ENCODE measurements at regions not wholly inside any gene's neighbourhood (a gene's known extent, or its start where the extent isn't known, plus 50 kb on each side); places are given as distances from the start of the nearest gene placed in this dataset.
"Not testable (repeated sequence)": the region's sequence is repeated elsewhere in the genome, so short reads cannot be mapped to it uniquely, and the experiment has no call there.

GRCh38 chr1:148370661-148371060 lies 112.4 kb downstream of the PPIAL4G start:
- H3K79me2 ChIP-seq (ENCODE audit: control insufficient read depth, insufficient read depth, low read length); H3K4me3 ChIP-seq (ENCODE audit: low read length); H2AK5ac ChIP-seq (ENCODE audit: low read length); H3K4me2 ChIP-seq (ENCODE audit: low read length); H2BK5ac ChIP-seq (ENCODE audit: low read length); H3K27ac ChIP-seq (ENCODE audit: low read depth, low read length); H4K5ac ChIP-seq (ENCODE audit: low read length); H3K79me1 ChIP-seq (ENCODE audit: low read length); H4K8ac ChIP-seq (ENCODE audit: low read depth, low read length); H3K18ac ChIP-seq (ENCODE audit: low read length); DNase-seq; H3K4me1 ChIP-seq (ENCODE audit: control insufficient read depth, low read depth, low read length); H3K9ac ChIP-seq (ENCODE audit: low read length); H2BK120ac ChIP-seq (ENCODE audit: low read depth, low read length); H3K36me3 ChIP-seq (ENCODE audit: control insufficient read depth, insufficient read depth, low read length); H2BK15ac ChIP-seq (replicated peaks; ENCODE audit: low read depth); H3K4ac ChIP-seq (ENCODE audit: low read depth, low read length); H3K23ac ChIP-seq (ENCODE audit: low read length); H3K27me3 ChIP-seq (ENCODE audit: insufficient read depth, low read length, poor library complexity); H3K56ac ChIP-seq (ENCODE audit: low read length): not testable (repeated sequence)
- no CpG with 5 or more reads among the region's 5 CpGs for WGBS (ENCODE audit: extremely low coverage, insufficient coverage, low lambda C conversion rate)

- Histone ChIP-seq H3K27ac (ENCODE audit: low read depth, low read length) (no peak overlapping the region), H4K8ac (ENCODE audit: low read depth, low read length) (no peak overlapping the region), H3K4me3 (ENCODE audit: low read length) (no peak overlapping the region), H3K27me3 (ENCODE audit: insufficient read depth, low read length, poor library complexity) (no peaks in the 10 kb centered on the region), H3K18ac (ENCODE audit: low read length) (no peak overlapping the region), H3K9ac (ENCODE audit: low read length) (no peak overlapping the region), H2BK120ac (ENCODE audit: low read depth, low read length) (no peak overlapping the region), H2BK15ac (replicated peaks; ENCODE audit: low read depth) (no peak overlapping the region), H3K4me2 (ENCODE audit: low read length) (no peak overlapping the region), H3K79me2 (ENCODE audit: control insufficient read depth, insufficient read depth, low read length) (no peaks in the 10 kb centered on the region), H3K56ac (ENCODE audit: low read length) (no peak overlapping the region), H3K79me1 (ENCODE audit: low read length) (no peaks in the 10 kb centered on the region), H3K4ac (ENCODE audit: low read depth, low read length) (no peak overlapping the region), H2BK5ac (ENCODE audit: low read length) (no peak overlapping the region), H3K36me3 (ENCODE audit: control insufficient read depth, insufficient read depth, low read length) (no peaks in the 10 kb centered on the region), H2AK5ac (ENCODE audit: low read length) (no peak overlapping the region), H4K5ac (ENCODE audit: low read length) (no peak overlapping the region), H3K4me1 (ENCODE audit: control insufficient read depth, low read depth, low read length) (no peaks in the 10 kb centered on the region), H3K23ac (ENCODE audit: low read length) (no peak overlapping the region)
- no peak for DNase-seq
- WGBS (ENCODE audit: extremely low coverage, insufficient coverage, low lambda C conversion rate): no CpG with 5 or more reads among the region's 3 CpGs
These were observed 115.5 kb downstream of the PPIAL4G start for GRCh38 chr1:148367596-148367995.

GRCh38 chr1:148366136-148366753 lies 116.9 kb downstream of the PPIAL4G start:
- H2BK120ac ChIP-seq (ENCODE audit: low read depth, low read length); H3K4me1 ChIP-seq (ENCODE audit: control insufficient read depth, low read depth, low read length); H3K4ac ChIP-seq (ENCODE audit: low read depth, low read length); H3K79me1 ChIP-seq (ENCODE audit: low read length); H3K23ac ChIP-seq (ENCODE audit: low read length); H3K56ac ChIP-seq (ENCODE audit: low read length); H3K4me3 ChIP-seq (ENCODE audit: low read length); H3K27me3 ChIP-seq (ENCODE audit: insufficient read depth, low read length, poor library complexity); H2AK5ac ChIP-seq (ENCODE audit: low read length); H2BK5ac ChIP-seq (ENCODE audit: low read length); H3K4me2 ChIP-seq (ENCODE audit: low read length); H3K79me2 ChIP-seq (ENCODE audit: control insufficient read depth, insufficient read depth, low read length); H3K18ac ChIP-seq (ENCODE audit: low read length); H4K8ac ChIP-seq (ENCODE audit: low read depth, low read length); DNase-seq; H3K36me3 ChIP-seq (ENCODE audit: control insufficient read depth, insufficient read depth, low read length); H2BK15ac ChIP-seq (replicated peaks; ENCODE audit: low read depth); H3K27ac ChIP-seq (ENCODE audit: low read depth, low read length); H3K9ac ChIP-seq (ENCODE audit: low read length); H4K5ac ChIP-seq (ENCODE audit: low read length): not testable (repeated sequence)
- no CpG with 5 or more reads among the region's 5 CpGs for WGBS (ENCODE audit: extremely low coverage, insufficient coverage, low lambda C conversion rate)

- H3K23ac ChIP-seq (ENCODE audit: low read length); H3K4ac ChIP-seq (ENCODE audit: low read depth, low read length): not testable (repeated sequence)
These were observed 118.0 kb downstream of the PPIAL4G start for GRCh38 chr1:148365151-148365550.

GRCh38 chr1:148363979-148364378 lies 119.1 kb downstream of the PPIAL4G start:
- not testable (repeated sequence) for H3K4ac ChIP-seq (ENCODE audit: low read depth, low read length); H3K4me1 ChIP-seq (ENCODE audit: control insufficient read depth, low read depth, low read length); DNase-seq; H3K4me3 ChIP-seq (ENCODE audit: low read length); H3K9ac ChIP-seq (ENCODE audit: low read length); H2BK120ac ChIP-seq (ENCODE audit: low read depth, low read length); H3K18ac ChIP-seq (ENCODE audit: low read length); H4K5ac ChIP-seq (ENCODE audit: low read length); H3K79me1 ChIP-seq (ENCODE audit: low read length); H2BK15ac ChIP-seq (replicated peaks; ENCODE audit: low read depth); H3K27me3 ChIP-seq (ENCODE audit: insufficient read depth, low read length, poor library complexity); H3K36me3 ChIP-seq (ENCODE audit: control insufficient read depth, insufficient read depth, low read length); H3K4me2 ChIP-seq (ENCODE audit: low read length); H2AK5ac ChIP-seq (ENCODE audit: low read length); H4K8ac ChIP-seq (ENCODE audit: low read depth, low read length); H3K27ac ChIP-seq (ENCODE audit: low read depth, low read length); H3K56ac ChIP-seq (ENCODE audit: low read length); H3K79me2 ChIP-seq (ENCODE audit: control insufficient read depth, insufficient read depth, low read length); H3K23ac ChIP-seq (ENCODE audit: low read length); H2BK5ac ChIP-seq (ENCODE audit: low read length)
- no CpG with 5 or more reads among the region's 3 CpGs for WGBS (ENCODE audit: extremely low coverage, insufficient coverage, low lambda C conversion rate)

More at GRCh38 chr1:148365151-148365550, 118.0 kb downstream of the PPIAL4G start:
- not testable (repeated sequence) for H3K18ac ChIP-seq (ENCODE audit: low read length); H3K79me2 ChIP-seq (ENCODE audit: control insufficient read depth, insufficient read depth, low read length); H2BK15ac ChIP-seq (replicated peaks; ENCODE audit: low read depth); H2AK5ac ChIP-seq (ENCODE audit: low read length); H3K4me2 ChIP-seq (ENCODE audit: low read length); H3K9ac ChIP-seq (ENCODE audit: low read length); H3K4me3 ChIP-seq (ENCODE audit: low read length); H4K8ac ChIP-seq (ENCODE audit: low read depth, low read length); H3K27ac ChIP-seq (ENCODE audit: low read depth, low read length); H3K36me3 ChIP-seq (ENCODE audit: control insufficient read depth, insufficient read depth, low read length); H3K56ac ChIP-seq (ENCODE audit: low read length); H3K27me3 ChIP-seq (ENCODE audit: insufficient read depth, low read length, poor library complexity); H2BK5ac ChIP-seq (ENCODE audit: low read length); H2BK120ac ChIP-seq (ENCODE audit: low read depth, low read length); H3K79me1 ChIP-seq (ENCODE audit: low read length); H3K4me1 ChIP-seq (ENCODE audit: control insufficient read depth, low read depth, low read length); DNase-seq; H4K5ac ChIP-seq (ENCODE audit: low read length)
- no CpG with 5 or more reads among the region's 2 CpGs for WGBS (ENCODE audit: extremely low coverage, insufficient coverage, low lambda C conversion rate)

- Histone ChIP-seq H2BK5ac (ENCODE audit: low read length) (no peak overlapping the region), H2BK120ac (ENCODE audit: low read depth, low read length) (no peak overlapping the region), H3K23ac (ENCODE audit: low read length) (no peak overlapping the region), H3K4ac (ENCODE audit: low read depth, low read length) (no peak overlapping the region), H3K18ac (ENCODE audit: low read length) (no peak overlapping the region), H3K4me3 (ENCODE audit: low read length) (no peak overlapping the region), H3K79me2 (ENCODE audit: control insufficient read depth, insufficient read depth, low read length) (no peaks in the 10 kb centered on the region), H3K4me1 (ENCODE audit: control insufficient read depth, low read depth, low read length) (no peaks in the 10 kb centered on the region), H3K9ac (ENCODE audit: low read length) (no peak overlapping the region), H3K27me3 (ENCODE audit: insufficient read depth, low read length, poor library complexity) (no peaks in the 10 kb centered on the region), H3K79me1 (ENCODE audit: low read length) (no peaks in the 10 kb centered on the region), H3K27ac (ENCODE audit: low read depth, low read length) (no peak overlapping the region), H4K8ac (ENCODE audit: low read depth, low read length) (no peak overlapping the region), H2BK15ac (replicated peaks; ENCODE audit: low read depth) (no peak overlapping the region), H2AK5ac (ENCODE audit: low read length) (no peak overlapping the region), H3K36me3 (ENCODE audit: control insufficient read depth, insufficient read depth, low read length) (no peaks in the 10 kb centered on the region), H4K5ac (ENCODE audit: low read length) (no peak overlapping the region), H3K4me2 (ENCODE audit: low read length) (no peak overlapping the region), H3K56ac (ENCODE audit: low read length) (no peak overlapping the region)
- WGBS (ENCODE audit: extremely low coverage, insufficient coverage, low lambda C conversion rate): no CpG with 5 or more reads among the region's 2 CpGs
- no peak for DNase-seq
These were observed 119.7 kb downstream of the PPIAL4G start for GRCh38 chr1:148363439-148363810.

Data from mesendoderm (in vitro differentiated cells).